ENCODE measurements at regions not wholly inside any gene's neighbourhood (a gene's known extent, or its start where the extent isn't known, plus 50 kb on each side); places are given as distances from the start of the nearest gene placed in this dataset.
"Not testable (repeated sequence)": the region's sequence is repeated elsewhere in the genome, so short reads cannot be mapped to it uniquely, and the experiment has no call there.

- H3K4me3 ChIP-seq (ENCODE audit: insufficient read depth, low read depth, low read length, poor library complexity, severe bottlenecking), result no peak overlapping the region
- no peaks in the 10 kb centered on the region for H3K9me3 ChIP-seq (ENCODE audit: control insufficient read depth, low read length)
- no peaks in the 10 kb centered on the region for H3K27me3 ChIP-seq (replicated peaks; ENCODE audit: control insufficient read depth, insufficient read depth, low read length, poor library complexity, severe bottlenecking)
- no peaks in the 10 kb centered on the region for H3K36me3 ChIP-seq (ENCODE audit: control insufficient read depth, insufficient read depth, low read length)
- no peaks in the 10 kb centered on the region for H3K4me1 ChIP-seq (ENCODE audit: control insufficient read depth, insufficient read depth, low read length, poor library complexity, severe bottlenecking)
- H3K27ac ChIP-seq (ENCODE audit: insufficient read depth, low read length, poor library complexity, severe bottlenecking), result no peak overlapping the region
- no peak for DNase-seq
These were observed 723.1 kb upstream of the B3GALT2 start for GRCh38 chr1:193909406-193910082.

- H3K4me3 ChIP-seq (ENCODE audit: insufficient read depth, low read depth, low read length, poor library complexity, severe bottlenecking), result no peak overlapping the region
- H3K36me3 ChIP-seq (ENCODE audit: control insufficient read depth, insufficient read depth, low read length), result no peaks in the 10 kb centered on the region
- H3K9me3 ChIP-seq (ENCODE audit: control insufficient read depth, low read length), result no peaks in the 10 kb centered on the region
- DNase-seq, result no peak
- no peaks in the 10 kb centered on the region for H3K27me3 ChIP-seq (replicated peaks; ENCODE audit: control insufficient read depth, insufficient read depth, low read length, poor library complexity, severe bottlenecking)
- no peak overlapping the region for H3K27ac ChIP-seq (ENCODE audit: insufficient read depth, low read length, poor library complexity, severe bottlenecking)
- H3K4me1 ChIP-seq (ENCODE audit: control insufficient read depth, insufficient read depth, low read length, poor library complexity, severe bottlenecking), result no peaks in the 10 kb centered on the region
These were observed 719.1 kb upstream of the B3GALT2 start for GRCh38 chr1:193905288-193906085.

- no peaks in the 10 kb centered on the region for H3K36me3 ChIP-seq (ENCODE audit: control insufficient read depth, insufficient read depth, low read length)
- no peaks in the 10 kb centered on the region for H3K4me1 ChIP-seq (ENCODE audit: control insufficient read depth, insufficient read depth, low read length, poor library complexity, severe bottlenecking)
- H3K9me3 ChIP-seq (ENCODE audit: control insufficient read depth, low read length), result no peaks in the 10 kb centered on the region
- H3K27me3 ChIP-seq (replicated peaks; ENCODE audit: control insufficient read depth, insufficient read depth, low read length, poor library complexity, severe bottlenecking), result no peaks in the 10 kb centered on the region
- no peak for DNase-seq
- no peak overlapping the region for H3K4me3 ChIP-seq (ENCODE audit: insufficient read depth, low read depth, low read length, poor library complexity, severe bottlenecking)
- no peak overlapping the region for H3K27ac ChIP-seq (ENCODE audit: insufficient read depth, low read length, poor library complexity, severe bottlenecking)
These were observed 705.4 kb upstream of the B3GALT2 start for GRCh38 chr1:193891788-193892187.

GRCh38 chr1:193890935-193891334 is 704.5 kb upstream of the B3GALT2 start:
- Histone ChIP-seq H3K9me3 (ENCODE audit: control insufficient read depth, low read length) (no peaks in the 10 kb centered on the region), H3K4me3 (ENCODE audit: insufficient read depth, low read depth, low read length, poor library complexity, severe bottlenecking) (no peak overlapping the region)
- no peak for DNase-seq

GRCh38 chr1:193884848-193885558 is 698.6 kb upstream of the B3GALT2 start:
- Histone ChIP-seq H3K27me3 (replicated peaks; ENCODE audit: control insufficient read depth, insufficient read depth, low read length, poor library complexity, severe bottlenecking) (no peaks in the 10 kb centered on the region), H3K4me1 (ENCODE audit: control insufficient read depth, insufficient read depth, low read length, poor library complexity, severe bottlenecking) (no peaks in the 10 kb centered on the region), H3K9me3 (ENCODE audit: control insufficient read depth, low read length) (no peaks in the 10 kb centered on the region), H3K4me3 (ENCODE audit: insufficient read depth, low read depth, low read length, poor library complexity, severe bottlenecking) (no peak overlapping the region), H3K36me3 (ENCODE audit: control insufficient read depth, insufficient read depth, low read length) (no peaks in the 10 kb centered on the region), H3K27ac (ENCODE audit: insufficient read depth, low read length, poor library complexity, severe bottlenecking) (no peak overlapping the region)
- DNase-seq, result no peak

More at GRCh38 chr1:193890935-193891334, 704.5 kb upstream of the B3GALT2 start:
- no peak overlapping the region for H3K27ac ChIP-seq (ENCODE audit: insufficient read depth, low read length, poor library complexity, severe bottlenecking)
- H3K4me1 ChIP-seq (ENCODE audit: control insufficient read depth, insufficient read depth, low read length, poor library complexity, severe bottlenecking), result no peaks in the 10 kb centered on the region
- no peaks in the 10 kb centered on the region for H3K36me3 ChIP-seq (ENCODE audit: control insufficient read depth, insufficient read depth, low read length)
- no peaks in the 10 kb centered on the region for H3K27me3 ChIP-seq (replicated peaks; ENCODE audit: control insufficient read depth, insufficient read depth, low read length, poor library complexity, severe bottlenecking)

- not testable (repeated sequence) for H3K9me3 ChIP-seq (ENCODE audit: control insufficient read depth, low read length); H3K36me3 ChIP-seq (ENCODE audit: control insufficient read depth, insufficient read depth, low read length); DNase-seq; H3K27me3 ChIP-seq (replicated peaks; ENCODE audit: control insufficient read depth, insufficient read depth, low read length, poor library complexity, severe bottlenecking); H3K27ac ChIP-seq (ENCODE audit: insufficient read depth, low read length, poor library complexity, severe bottlenecking); H3K4me1 ChIP-seq (ENCODE audit: control insufficient read depth, insufficient read depth, low read length, poor library complexity, severe bottlenecking); H3K4me3 ChIP-seq (ENCODE audit: insufficient read depth, low read depth, low read length, poor library complexity, severe bottlenecking)
These were observed 691.5 kb upstream of the B3GALT2 start for GRCh38 chr1:193877920-193878319.

GRCh38 chr1:193868425-193868824 is 682.0 kb upstream of the B3GALT2 start:
- Histone ChIP-seq H3K4me1 (ENCODE audit: control insufficient read depth, insufficient read depth, low read length, poor library complexity, severe bottlenecking) (no peaks in the 10 kb centered on the region), H3K27ac (ENCODE audit: insufficient read depth, low read length, poor library complexity, severe bottlenecking) (no peak overlapping the region), H3K4me3 (ENCODE audit: insufficient read depth, low read depth, low read length, poor library complexity, severe bottlenecking) (no peak overlapping the region), H3K27me3 (replicated peaks; ENCODE audit: control insufficient read depth, insufficient read depth, low read length, poor library complexity, severe bottlenecking) (no peaks in the 10 kb centered on the region), H3K9me3 (ENCODE audit: control insufficient read depth, low read length) (no peaks in the 10 kb centered on the region), H3K36me3 (ENCODE audit: control insufficient read depth, insufficient read depth, low read length) (no peaks in the 10 kb centered on the region)
- no peak for DNase-seq

- Histone ChIP-seq H3K27me3 (replicated peaks; ENCODE audit: control insufficient read depth, insufficient read depth, low read length, poor library complexity, severe bottlenecking) (no peaks in the 10 kb centered on the region), H3K4me3 (ENCODE audit: insufficient read depth, low read depth, low read length, poor library complexity, severe bottlenecking) (no peak overlapping the region), H3K9me3 (ENCODE audit: control insufficient read depth, low read length) (no peaks in the 10 kb centered on the region), H3K4me1 (ENCODE audit: control insufficient read depth, insufficient read depth, low read length, poor library complexity, severe bottlenecking) (no peaks in the 10 kb centered on the region), H3K36me3 (ENCODE audit: control insufficient read depth, insufficient read depth, low read length) (no peaks in the 10 kb centered on the region), H3K27ac (ENCODE audit: insufficient read depth, low read length, poor library complexity, severe bottlenecking) (no peak overlapping the region)
- DNase-seq, result no peak
These were observed 669.8 kb upstream of the B3GALT2 start for GRCh38 chr1:193856261-193856660.

- Histone ChIP-seq H3K4me1 (ENCODE audit: control insufficient read depth, insufficient read depth, low read length, poor library complexity, severe bottlenecking) (no peaks in the 10 kb centered on the region), H3K27me3 (replicated peaks; ENCODE audit: control insufficient read depth, insufficient read depth, low read length, poor library complexity, severe bottlenecking) (no peaks in the 10 kb centered on the region), H3K36me3 (ENCODE audit: control insufficient read depth, insufficient read depth, low read length) (no peaks in the 10 kb centered on the region), H3K4me3 (ENCODE audit: insufficient read depth, low read depth, low read length, poor library complexity, severe bottlenecking) (no peak overlapping the region), H3K27ac (ENCODE audit: insufficient read depth, low read length, poor library complexity, severe bottlenecking) (no peak overlapping the region), H3K9me3 (ENCODE audit: control insufficient read depth, low read length) (no peaks in the 10 kb centered on the region)
- no peak for DNase-seq
These were observed 664.3 kb upstream of the B3GALT2 start for GRCh38 chr1:193850745-193851144.
